Muscle of back (tissue), 3 donors: ENCODE measurements at regions not wholly inside any gene's neighbourhood (a gene's known extent, or its start where the extent isn't known, plus 50 kb on each side); places are given as distances from the start of the nearest gene placed in this dataset.
A peak's percentile ranks its signal among the peaks of the same experiment; 100 is the strongest.
"Not testable (repeated sequence)": the region's sequence is repeated elsewhere in the genome, so short reads cannot be mapped to it uniquely, and the experiment has no call there.

ENCODE experiments used
- DNase-seq, 3 donors: peaks; one replicate each; pipeline versions ENCODE4 v3.0.0 to v3.0.0-alpha.2; 2013

DNA sequence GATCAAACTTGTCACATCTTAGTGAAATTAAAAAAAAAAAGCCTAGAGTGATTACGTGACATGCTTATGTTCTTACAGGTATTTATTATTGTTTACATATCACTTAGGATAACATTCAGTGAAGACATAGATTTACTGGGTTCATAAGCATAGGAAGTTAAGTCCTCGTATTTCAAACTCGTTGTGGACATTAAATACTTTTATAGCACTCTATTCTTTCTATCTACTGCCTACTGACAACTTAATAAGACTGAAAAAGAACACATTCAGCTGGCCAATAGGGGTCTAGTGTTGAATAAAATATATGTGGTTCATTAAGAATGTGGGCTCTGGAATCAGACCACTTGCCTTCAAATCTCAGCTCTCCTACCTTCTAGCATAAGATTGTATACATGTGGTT lies 1927.4 kb downstream of the PCDH9 start:
- DNase-seq, result no peak

DNA sequence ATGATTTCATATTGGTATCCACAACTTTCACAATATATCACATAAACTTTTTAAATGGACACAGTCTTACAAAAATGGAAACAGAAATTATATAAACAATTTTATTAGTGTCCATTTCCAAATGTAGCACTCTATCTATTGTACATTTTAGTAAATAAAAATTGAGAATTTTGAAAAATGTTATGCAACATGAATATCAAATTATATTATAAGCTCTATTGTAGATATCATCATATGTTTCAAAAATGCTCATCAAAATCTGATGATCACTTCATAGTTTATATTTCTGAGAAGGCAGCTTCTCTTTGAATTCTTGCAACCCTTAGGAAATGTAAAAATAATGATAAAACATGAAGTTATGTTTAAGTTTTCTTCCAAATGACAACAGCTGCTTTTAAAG lies 1928.6 kb downstream of the PCDH9 start:
- DNase-seq, result no peak

DNA sequence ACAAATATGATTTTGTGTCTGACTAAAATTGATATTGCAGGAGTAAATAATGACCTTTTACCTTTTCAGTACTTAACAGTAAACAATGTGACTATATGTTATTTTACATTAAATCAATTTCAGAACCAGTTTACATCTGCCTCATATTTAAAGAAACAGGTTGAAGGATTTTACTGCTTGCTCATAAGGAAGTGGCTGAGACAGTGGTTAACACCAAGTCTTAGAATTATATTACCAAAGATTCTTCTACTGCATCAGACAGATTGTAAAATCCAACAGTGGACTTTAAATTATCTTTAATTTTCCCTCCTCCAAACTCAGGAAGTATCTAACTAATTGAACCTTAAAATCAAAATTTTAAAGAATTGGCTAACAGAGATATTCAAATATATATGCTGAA lies 1929.9 kb downstream of the PCDH9 start:
- no peak for DNase-seq

DNA sequence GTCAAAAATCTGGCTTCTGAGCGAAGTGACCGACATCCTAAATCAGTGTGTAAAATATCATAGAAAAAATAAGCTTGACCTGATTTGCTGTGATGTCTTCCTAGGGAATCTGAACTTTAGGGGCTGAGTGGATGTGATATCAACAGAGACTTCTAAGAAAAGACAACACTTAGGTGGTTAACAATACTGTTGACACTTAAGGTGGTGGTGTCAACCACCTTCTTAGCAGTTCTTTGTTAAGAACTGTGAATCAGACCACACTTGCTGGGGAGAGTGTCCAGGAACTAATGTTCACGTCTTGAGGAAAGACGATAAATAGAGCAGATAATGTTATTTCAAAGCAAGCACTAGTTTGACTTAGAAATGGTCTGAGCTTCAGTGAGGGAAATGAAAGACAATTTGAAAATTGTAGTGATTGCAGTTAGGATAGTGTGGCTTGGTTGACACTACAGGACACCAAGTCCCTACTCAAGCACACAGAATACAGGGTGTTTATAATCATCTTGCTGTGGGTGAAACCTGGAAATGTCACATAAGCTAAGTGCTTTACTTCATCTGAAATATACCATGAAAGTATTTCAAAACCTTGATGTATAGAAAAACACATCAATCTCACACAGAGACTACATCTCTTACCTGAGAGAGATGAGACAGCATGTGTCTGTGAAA lies 1936.5 kb downstream of the PCDH9 start:
- DNase-seq, result no peak

DNA sequence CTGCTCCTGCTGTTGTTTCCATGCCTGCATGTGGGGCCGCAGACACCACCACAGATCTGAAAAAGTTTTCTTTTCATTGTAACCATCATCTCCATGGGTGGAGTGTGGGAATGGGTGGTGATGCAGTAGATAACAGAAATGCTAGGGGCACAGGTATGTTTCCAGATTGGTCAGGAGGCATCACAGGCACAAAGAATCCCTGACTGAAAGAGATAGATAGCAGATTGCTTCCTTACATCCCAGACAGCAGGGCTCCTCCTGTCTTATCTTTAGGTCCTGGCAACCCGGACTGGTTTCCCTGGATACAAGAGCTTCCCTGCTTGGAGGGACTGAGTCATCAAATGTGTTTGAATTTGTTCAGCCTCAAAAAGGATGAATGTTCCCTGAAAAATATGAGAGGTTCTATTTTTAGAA lies 1937.6 kb downstream of the PCDH9 start:
- DNase-seq, result peak; percentile 2 to 70 (median 52)

DNA sequence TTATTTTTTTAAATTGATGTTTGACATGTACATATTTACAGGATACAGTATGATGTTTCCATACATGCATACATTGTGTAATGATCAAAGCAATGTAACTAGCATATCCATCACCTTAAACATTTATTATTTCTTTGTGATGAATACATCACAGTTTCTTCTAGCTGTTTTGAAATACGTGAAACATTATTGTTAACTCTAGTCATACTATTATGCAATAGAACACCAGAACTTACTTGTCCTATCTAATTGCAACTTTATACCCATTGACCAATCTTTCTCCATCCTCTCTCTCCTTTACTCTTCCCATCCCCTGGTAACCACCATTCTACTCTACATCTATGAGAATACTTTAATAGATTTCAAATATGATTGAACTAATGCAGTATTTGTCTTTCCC lies 1942.7 kb downstream of the PCDH9 start:
- no peak for DNase-seq

DNA sequence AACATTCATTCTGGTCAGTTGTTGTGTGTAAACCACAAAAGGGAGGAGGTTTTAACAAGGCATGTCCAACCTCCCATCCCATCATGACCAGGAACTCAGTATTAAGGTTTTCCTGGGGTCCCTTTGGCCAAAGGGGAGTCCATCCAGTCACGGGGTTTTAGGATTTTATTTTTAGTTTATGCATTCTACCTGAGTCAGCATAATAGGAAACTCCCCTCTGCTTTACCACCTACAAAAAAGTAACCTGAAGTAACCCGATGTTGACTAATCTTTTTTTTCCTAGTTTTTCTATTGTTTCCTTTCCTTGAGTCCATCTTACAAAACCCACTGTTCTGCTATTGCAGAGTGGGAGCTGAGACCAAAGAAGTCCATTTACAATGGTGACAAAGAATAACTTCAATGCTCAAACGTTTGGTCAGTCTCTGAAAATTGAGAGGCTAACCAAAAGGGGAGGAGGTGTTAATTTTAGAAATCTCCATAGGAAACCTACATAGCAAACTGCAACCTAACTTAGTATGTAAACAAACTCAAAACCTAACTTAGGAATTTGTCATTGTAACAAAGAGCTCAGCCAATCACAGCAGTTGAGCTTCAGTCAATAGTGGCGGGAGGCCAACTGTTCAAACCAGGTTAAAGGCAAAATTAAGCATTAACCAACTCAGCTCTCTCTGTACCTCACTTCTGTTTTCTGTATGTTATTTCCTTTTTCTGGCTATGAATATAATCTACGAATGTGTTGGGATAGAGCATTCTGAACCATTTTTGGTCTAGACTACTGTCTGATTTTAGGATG lies 1954.1 kb downstream of the PCDH9 start:
- DNase-seq, result no peak

DNA sequence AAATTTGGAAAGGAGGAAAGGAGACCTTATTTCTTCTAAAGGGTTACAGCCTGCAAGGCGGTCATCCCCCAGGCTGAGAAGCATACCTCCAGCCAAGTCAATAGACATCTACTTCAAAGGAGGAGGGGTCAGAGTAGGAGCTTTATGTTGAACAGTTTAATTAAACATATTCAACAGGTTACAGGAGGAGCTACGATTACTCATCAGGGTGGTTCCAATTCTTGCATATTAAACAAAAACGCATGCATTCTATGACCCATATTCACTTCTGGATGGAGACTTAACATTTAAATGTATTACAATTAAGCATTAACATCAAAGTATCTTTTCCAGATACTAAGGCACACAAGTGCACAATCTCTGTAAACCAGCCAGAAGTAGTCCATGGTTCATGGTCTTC lies 1955.0 kb downstream of the PCDH9 start:
- DNase-seq, result no peak

DNA sequence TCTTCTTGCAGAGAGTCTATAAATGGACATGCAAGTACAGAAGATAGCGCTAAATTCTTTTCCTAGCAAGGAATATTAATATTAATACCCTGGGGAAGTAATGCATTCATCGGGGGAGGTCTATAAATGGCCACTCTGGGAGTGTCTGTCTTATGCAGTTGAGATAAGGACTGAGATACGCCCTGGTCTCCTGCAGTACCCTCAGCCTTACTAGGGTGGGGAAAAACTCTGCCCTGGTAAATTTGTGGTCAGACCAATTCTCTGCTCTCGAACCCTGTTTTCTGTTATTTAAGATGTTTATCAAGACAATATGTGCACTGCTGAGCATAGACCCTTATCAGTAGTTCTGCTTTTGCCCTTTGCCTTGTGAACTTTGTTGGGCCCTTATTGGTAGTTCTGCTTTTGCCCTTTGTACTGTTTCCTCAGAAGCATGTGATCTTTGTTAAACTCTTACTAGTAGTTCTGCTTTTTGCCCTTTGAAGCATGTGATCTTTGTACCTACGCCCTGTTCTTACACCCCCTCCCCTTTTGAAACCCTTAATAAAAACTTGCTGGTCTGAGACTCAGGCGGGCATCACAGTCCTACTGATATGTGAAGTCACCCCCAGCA lies 1956.2 kb downstream of the PCDH9 start:
- DNase-seq, result not testable (repeated sequence)

DNA sequence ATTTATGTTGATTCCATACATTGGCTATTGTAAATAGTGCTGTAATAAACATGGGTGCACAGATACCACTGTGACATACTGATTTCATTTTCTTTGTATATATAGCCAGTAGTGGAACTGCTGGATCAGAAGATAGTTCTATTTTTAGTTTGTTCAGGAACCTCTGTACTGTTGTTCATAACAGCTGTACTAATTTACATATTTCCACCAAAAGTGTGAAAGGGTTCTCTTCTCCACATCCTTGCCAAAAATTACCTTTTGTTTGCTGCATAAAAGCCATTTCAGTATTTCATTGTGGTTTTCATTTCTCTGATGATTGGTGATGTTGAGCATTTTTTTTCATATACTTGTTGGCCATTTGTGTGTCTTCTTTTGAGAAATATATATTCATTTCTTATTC lies 1962.1 kb downstream of the PCDH9 start:
- no peak for DNase-seq

DNA sequence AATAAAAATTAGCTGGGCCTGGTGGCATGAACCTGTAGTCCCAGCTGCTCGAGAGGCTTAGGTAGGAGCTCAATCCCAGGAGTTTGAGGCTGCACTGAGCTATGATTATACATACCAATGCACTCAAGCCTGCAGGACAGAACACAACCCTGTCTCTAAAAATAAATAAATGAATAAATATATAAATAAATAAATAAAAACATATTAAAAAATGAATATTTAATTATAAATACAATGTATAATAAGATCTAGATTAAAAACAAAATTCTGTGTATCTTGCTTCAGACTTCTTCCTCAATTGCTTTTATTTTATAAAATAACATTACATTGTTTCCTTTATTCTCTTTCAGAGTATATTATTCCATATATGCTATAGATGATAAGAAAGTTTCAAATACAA lies 1964.1 kb downstream of the PCDH9 start:
- DNase-seq, result no peak

DNA sequence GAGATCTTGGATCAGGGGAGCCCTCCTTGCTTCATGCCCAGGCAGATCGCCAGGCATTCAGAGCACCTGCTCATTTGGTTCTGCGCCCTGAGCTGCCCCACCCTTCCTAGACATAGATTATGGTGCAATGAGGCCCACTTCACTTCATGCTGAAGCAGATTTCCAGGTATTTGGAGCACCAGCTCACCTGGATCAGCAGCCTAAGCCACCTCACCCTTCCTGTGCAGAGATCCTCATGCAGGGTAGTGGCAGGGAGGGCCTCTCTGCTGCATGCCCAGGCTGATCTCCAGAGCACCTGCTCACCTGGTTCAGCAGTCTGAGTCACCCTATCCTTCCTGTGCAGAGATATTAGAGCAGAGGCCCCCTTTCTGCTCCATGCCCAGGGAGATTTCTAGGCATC lies 1966.1 kb downstream of the PCDH9 start:
- DNase-seq, result no peak

DNA sequence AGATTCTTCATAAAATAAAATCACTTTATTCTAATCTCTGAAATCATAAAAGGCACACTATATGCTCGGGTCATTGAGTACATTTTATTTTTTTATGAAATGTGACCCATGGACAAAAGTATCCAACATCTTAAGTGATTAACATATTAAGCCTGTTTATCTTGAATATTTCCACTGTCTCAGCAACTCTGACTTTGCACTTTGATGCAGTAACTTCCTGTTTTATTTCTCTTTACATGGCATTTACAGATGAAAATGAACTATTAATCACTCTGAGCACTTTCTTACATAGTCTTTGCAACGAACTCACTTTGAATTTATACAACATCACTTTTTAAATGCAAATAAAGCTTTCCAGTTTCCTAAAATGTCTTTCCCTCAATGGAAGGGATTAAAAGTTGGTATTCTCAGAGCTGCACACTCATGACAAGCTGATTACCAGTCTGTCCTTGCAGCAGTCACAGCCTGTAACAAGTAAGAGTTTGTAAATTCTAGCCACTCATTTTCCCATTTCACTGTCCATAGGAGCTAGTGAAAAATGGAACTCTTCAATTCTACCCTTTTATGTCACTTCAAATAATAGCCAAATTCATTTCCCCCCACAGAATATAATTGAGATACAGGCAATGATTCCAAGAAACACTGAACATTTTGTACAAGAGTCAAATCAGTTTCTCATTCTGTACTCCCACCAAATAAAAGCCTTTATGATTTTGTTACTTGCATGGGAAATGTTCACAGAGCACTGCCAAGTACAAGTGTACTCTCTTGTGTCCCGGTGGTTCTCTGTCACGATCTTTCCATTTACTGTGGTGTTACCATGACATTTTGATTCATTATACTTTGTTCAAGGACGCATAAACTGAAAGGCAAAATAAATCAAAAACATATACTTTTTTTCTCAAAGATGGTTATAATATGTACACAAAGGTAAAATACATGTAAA lies 1968.9 kb downstream of the PCDH9 start:
- peak in 2 of 3 donors; percentile 3 to 30 for DNase-seq

DNA sequence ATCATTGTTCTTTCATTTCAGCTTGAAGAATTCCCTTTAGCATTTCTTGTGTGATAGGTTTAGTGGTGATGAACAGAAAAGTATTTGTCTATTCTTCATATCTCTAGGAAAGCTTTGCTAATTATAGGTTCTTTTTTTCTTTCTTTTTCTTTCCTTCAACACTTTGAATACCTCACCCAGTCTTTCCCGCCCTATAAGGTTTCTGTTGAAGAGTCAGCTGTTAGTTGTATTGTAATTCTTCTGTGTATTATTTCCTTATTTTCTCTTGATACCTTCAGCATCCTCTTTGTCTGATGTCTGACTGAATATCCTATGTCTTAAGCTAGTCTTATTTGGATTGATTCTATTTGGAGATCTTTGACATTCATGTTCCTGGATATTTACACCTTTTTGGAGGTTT lies 1989.4 kb downstream of the PCDH9 start:
- DNase-seq, result no peak

DNA sequence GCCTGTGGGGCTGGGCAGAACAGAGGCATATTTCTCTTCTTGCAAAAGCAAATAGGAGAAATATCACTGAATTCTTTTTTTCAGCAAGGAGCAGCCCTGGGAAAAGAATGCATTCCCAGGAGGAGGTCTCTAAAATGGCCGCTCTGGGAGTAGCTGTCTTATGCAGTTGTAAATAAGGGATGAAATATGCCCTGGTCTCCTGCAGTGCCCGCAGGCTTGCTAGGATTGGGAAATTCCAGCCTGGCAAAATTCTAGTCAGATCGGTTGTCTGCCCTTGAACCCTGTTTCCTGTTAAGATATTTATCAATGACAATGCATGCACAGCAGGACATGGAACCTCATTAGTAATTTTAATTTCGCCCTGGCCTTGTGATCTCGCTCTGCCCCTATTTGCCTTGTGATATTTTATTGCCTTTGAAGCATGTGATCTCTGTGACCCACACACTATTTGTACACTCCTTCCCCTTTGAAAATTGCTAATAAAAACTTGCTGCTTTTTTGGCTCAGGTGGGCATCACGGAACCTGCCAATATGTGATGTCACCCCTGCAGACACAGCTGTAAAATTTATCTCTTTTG lies 1993.2 kb downstream of the PCDH9 start:
- DNase-seq, result no peak

DNA sequence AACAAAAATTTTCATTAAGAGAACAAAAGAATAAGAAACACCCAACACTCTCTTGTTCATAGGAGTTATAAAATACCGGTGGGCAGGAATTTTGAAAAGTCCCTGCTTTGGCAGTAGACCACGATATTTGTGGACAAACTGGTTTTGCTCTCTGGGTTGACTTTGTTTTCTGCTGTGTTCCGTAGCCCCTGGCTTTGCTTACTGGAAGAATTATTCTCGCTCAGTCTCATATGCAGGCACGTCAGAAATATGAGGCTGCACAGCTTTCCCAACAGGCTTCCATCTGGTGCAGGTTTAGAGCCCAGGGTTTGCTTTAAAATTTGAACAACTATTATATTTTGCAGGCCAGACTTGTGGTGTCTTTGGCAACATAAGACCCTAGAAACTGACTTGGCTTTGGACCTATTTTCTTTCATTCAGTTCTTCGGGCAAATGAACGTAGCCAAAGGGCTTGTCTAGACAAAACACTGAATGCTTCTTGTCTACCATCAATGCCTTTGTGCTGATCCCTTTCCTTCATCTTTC lies 2012.6 kb downstream of the PCDH9 start:
- DNase-seq, result no peak

DNA sequence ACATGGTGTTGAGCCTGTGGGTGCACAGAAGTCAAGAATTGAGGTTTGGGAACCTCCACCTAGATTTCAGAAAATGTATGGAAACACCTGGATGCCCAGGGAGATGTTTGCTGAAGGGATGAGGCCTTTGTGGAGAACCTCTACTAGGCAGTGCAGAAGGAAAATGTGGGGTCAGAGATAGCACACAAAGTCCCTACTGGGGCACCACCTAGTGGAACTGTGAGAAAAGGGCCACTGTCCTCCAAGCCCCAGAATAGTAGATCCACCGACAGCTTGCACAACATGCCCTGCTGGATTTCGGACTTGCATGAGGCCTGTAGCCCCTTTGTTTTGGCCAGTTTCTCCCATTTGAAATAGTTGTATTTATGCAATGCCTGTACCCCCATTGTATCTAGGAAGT lies 2027.3 kb downstream of the PCDH9 start:
- not testable (repeated sequence) for DNase-seq

DNA sequence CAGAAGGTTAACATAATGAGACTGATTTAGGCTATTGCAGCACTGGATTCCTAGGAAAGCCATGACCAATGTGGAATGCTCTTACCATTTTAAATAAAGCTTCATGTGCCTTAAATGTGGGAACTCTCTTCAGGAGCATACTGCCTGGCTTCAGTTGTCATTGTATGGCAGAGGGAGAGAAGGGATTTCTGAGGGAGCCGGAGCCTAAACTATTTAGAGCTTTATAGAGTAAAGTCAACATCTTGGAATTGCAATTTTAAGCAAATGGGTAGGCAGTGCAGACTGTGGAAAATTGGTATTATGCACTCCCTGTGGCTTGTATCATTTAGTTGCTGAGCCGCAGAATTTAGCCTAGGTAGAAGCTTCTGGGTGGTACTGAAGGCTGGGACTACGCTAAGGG lies 2041.4 kb downstream of the PCDH9 start:
- DNase-seq, result no peak

DNA sequence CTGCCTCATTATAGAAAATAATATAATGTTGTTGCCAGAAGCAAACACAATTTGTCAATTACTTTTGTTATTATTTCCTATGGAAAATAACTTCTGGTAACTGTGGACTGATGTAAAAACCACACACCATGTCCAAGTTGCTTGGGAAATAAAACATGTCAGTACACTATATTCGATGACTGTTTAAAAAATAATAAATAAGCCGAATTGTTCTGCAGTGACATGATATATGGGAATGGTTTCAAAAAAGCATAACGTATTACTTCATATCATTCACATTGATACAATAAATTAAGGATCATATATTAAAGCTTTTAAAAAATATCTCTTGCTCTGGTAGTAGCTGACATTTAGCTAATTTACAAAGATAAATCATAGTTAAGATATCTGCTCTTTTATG lies 2062.1 kb downstream of the PCDH9 start:
- DNase-seq, result peak in 1 of 3 donors; percentile 15

DNA sequence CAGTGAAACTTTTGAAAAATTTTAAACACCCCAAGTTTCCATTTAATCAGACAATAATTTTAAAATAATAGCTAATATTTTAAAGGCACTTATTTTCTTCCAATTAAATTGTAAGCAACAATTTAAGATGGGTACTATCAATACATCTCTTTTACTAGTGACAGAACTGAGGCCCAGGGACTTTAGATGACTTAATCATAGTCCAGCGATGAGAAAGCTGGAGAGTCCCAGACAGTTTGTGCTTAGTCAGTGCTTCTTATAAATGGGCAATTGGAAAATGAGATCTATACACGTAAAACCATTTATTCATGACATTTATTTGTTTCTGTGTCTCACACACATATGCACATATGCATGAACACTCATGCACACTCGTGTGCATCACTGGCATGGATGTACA lies 2063.5 kb downstream of the PCDH9 start:
- no peak for DNase-seq

DNA sequence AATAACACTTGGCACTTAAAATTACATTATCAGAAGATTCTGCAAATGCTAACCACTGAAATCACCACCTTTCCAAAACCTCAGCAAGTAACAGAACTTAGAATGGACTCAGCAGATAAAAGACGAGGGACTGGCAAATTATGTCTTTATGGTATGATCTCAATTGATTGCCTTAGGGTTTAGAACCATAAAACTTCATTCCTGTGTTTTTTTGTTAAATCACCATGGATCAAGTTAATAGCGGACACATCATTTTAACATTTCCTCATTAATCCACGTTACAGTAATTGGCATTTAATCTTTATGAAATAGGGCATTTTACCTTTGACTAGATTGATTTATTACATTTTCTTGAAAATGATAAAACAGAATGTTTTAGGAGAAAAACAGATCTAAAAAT lies 2070.3 kb downstream of the PCDH9 start:
- no peak for DNase-seq
